ENCODE measurements at regions not wholly inside any gene's neighbourhood (a gene's known extent, or its start where the extent isn't known, plus 50 kb on each side); places are given as distances from the start of the nearest gene placed in this dataset.

DNA sequence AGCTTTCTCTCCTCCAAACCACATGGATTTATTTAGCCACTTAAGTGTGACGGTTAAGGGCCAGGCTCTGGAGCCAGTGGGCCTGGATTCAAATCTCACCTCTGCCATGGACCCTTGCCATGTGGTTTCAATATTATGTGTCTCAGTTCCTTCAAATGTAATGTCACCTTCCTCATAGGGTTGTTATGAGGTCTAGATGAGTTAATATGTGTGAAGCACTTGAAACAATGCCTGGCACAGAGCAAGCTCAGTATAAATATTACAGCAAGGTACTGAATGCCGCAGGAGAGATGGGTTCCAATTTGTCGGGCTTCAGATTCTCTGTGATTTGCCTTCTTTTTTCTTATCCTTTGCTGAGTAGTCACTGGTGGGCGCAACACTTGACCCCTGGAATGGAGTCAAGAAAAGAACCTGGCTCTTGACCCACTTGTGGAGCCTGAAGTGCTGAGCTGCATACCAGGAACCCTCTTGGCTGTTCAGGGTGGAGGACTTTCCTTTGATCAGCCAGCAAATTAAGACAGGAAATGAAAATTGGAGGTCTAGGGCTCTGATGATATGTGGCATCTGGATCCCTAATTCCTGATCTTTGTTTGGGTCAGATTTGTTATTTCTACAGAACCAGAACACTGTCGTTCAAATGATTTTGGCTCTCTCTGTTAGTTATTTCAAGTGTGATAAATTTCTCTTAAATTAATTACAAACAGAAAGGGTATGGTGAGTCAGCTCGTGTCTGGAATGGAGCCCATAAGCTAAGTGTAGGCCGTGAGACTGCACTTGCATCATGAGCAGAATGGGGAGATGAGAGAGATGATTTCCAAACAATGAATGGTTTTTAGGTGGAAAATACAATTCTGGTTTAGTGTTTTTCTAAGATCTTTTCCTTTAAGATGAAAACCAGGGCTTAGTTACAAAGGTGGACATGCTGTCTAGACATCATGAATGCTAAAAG is 293.0 kb downstream of the KCNS3 start:
- TF ChIP-seq POLR2A (IDR thresholded peaks at IDR 0.05), result no peak
- TF ChIP-seq CTCF (IDR thresholded peaks at IDR 0.05 in 8 of 11, conservative IDR thresholded peaks at IDR 0.05 in 3 of 11), result no peak
- no peak for TF ChIP-seq POLR2AphosphoS5 (IDR thresholded peaks at IDR 0.05)

Data from spleen (tissue), 7 donors.